Mucosa of rectum (tissue), 2 donors: ENCODE measurements at regions not wholly inside any gene's neighbourhood (a gene's known extent, or its start where the extent isn't known, plus 50 kb on each side); places are given as distances from the start of the nearest gene placed in this dataset.

Source experiments
- H3K27ac ChIP-seq, 2 donors: one replicate each; pipeline ENCODE4 v1.7.0; 2013; ENCODE audit warnings: inconsistent platforms in 2 of 2, low read depth in 2 of 2, low read length in 2 of 2
- H3K27me3 ChIP-seq, 2 donors: one replicate each; pipeline ENCODE4 v1.7.0; 2013; ENCODE audit warnings: low read length in 2 of 2; ENCODE audit not compliant: control insufficient read depth in 2 of 2, insufficient read depth in 2 of 2
- H3K36me3 ChIP-seq, 2 donors: one replicate each; pipeline ENCODE4 v1.7.0; 2013; ENCODE audit warnings: low read length in 2 of 2; ENCODE audit not compliant: control insufficient read depth in 2 of 2, insufficient read depth in 2 of 2
- H3K4me1 ChIP-seq, 2 donors: one replicate each; pipeline ENCODE4 v1.7.0; 2013; ENCODE audit warnings: low read length in 2 of 2, mild to moderate bottlenecking in 1 of 2; ENCODE audit not compliant: control insufficient read depth in 2 of 2, insufficient read depth in 2 of 2
- H3K4me3 ChIP-seq, 2 donors: one replicate each; pipeline ENCODE4 v1.7.0; 2013; ENCODE audit warnings: low read length in 2 of 2
- H3K9ac ChIP-seq, 2 donors: one replicate each; pipeline ENCODE4 v1.7.0; 2013; ENCODE audit warnings: low read length in 2 of 2, low read depth in 1 of 2, mild to moderate bottlenecking in 1 of 2
- H3K9me3 ChIP-seq, 2 donors: one replicate each; pipeline ENCODE4 v1.7.0; 2013; ENCODE audit warnings: low read length in 2 of 2; ENCODE audit not compliant: control insufficient read depth in 2 of 2
- donor health status: healthy.
- donor health status: Normal muscosa, but diverticular disease.

DNA sequence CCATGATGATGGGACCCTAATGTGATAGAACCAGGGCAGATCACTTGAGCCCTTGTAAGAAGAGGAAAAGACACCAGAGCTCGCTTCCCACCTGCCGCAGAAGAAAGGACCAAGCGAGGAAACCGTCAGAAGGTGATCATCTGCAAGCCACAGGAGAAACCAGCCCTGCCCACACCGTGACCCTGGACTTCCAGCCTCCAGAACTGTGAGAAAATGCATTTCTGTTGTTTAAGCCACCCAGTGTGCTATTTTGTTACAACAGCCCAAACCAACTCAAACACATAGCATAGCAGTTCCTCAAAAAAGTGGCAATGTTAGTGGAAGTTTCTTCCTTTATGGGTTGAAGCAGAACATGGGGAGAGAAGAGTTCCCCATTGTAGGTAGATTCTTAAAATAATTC, 107.9 kb upstream of the BCL2L14 start:
- Histone ChIP-seq H3K9ac (no peak overlapping the region), H3K4me3 (no peak overlapping the region), H3K27me3 (no peaks in the 10 kb centered on the region), H3K4me1 (peaks cover 0 to 7% of the 10 kb centered on the region in 2 donors), H3K27ac (no peak overlapping the region), H3K9me3 (no peaks in the 10 kb centered on the region), H3K36me3 (no peaks in the 10 kb centered on the region)

DNA sequence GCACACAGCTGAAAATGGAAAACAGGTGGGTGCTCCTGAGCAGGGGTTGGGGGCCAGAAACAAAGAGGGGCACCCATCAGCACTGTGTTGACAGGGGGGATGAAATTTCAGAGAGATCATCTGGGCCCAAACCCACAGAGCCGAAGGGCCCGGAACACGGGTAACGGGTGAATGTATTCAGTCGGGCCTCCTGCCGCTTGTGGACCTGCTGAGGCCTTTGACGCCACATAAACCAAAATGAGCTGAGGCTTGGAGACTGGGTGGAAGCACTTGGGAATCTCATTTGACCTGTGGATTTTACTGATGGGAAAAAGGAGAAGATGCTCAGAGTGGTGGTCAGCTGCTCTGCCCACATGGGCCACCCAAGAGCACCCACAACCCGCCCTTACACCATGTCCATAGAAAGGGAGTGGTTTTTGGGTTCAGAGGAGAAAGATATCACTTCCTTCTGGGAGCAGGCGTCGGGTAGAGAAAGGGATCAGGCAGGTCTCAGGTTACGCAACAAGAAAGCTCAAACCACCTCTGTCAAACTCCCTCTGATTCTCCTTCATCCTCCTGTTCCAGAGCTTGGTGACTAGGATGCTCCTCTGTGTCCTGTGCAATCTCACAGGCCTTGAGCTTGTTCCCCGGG, 106.8 kb upstream of the BCL2L14 start:
- no peaks in the 10 kb centered on the region for H3K27me3 ChIP-seq
- H3K9ac ChIP-seq, result no peak overlapping the region
- no peaks in the 10 kb centered on the region for H3K36me3 ChIP-seq
- no peak overlapping the region for H3K4me3 ChIP-seq
- no peaks in the 10 kb centered on the region for H3K9me3 ChIP-seq
- H3K4me1 ChIP-seq, result peaks cover 0 to 3% of the 10 kb centered on the region in 2 donors
- H3K27ac ChIP-seq, result no peak overlapping the region

- no peaks in the 10 kb centered on the region for H3K9me3 ChIP-seq
- no peak overlapping the region for H3K4me3 ChIP-seq
- H3K36me3 ChIP-seq, result no peaks in the 10 kb centered on the region
- H3K4me1 ChIP-seq, result no peaks in the 10 kb centered on the region
- no peak overlapping the region for H3K27ac ChIP-seq
- no peak overlapping the region for H3K9ac ChIP-seq
- no peaks in the 10 kb centered on the region for H3K27me3 ChIP-seq
Observed at GRCh38 chr12:11965258-11965910, 105.4 kb upstream of the BCL2L14 start.

GRCh38 chr12:11967376-11968047, 103.2 kb upstream of the BCL2L14 start:
- Histone ChIP-seq H3K9me3 (no peaks in the 10 kb centered on the region), H3K27me3 (no peaks in the 10 kb centered on the region), H3K9ac (no peak overlapping the region), H3K36me3 (no peaks in the 10 kb centered on the region), H3K4me1 (no peaks in the 10 kb centered on the region), H3K27ac (no peak overlapping the region), H3K4me3 (no peak overlapping the region)

GRCh38 chr12:11968048-11968383, 102.7 kb upstream of the BCL2L14 start:
- no peaks in the 10 kb centered on the region for H3K36me3 ChIP-seq
- H3K27me3 ChIP-seq, result no peaks in the 10 kb centered on the region
- no peak overlapping the region for H3K9ac ChIP-seq
- no peaks in the 10 kb centered on the region for H3K4me1 ChIP-seq
- no peak overlapping the region for H3K4me3 ChIP-seq
- no peaks in the 10 kb centered on the region for H3K9me3 ChIP-seq
- H3K27ac ChIP-seq, result no peak overlapping the region

DNA sequence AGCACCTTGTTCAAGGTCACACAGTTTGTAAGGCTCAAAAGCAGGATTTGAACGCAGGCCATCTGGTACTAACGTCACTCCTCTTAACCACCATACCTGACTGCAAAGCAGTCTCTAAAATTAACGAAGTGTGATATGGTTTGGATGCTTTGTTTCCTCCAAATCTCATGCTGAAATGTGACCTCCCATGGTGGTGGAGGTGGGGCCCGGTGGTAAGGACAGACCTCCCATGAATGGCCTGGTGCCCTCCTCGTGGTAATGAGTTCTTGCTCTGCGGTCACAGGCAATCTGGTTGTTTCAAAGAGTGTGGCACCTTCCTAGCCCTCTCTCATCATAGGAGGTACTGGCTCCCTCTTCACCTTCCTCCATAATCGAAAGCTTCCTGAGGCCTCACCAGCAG, 102.2 kb upstream of the BCL2L14 start:
- Histone ChIP-seq H3K36me3 (no peaks in the 10 kb centered on the region), H3K9ac (no peak overlapping the region), H3K27ac (no peak overlapping the region), H3K9me3 (no peaks in the 10 kb centered on the region), H3K27me3 (no peaks in the 10 kb centered on the region), H3K4me1 (no peaks in the 10 kb centered on the region), H3K4me3 (no peak overlapping the region)

- Histone ChIP-seq H3K36me3 (no peaks in the 10 kb centered on the region), H3K9me3 (no peaks in the 10 kb centered on the region), H3K4me3 (no peak overlapping the region), H3K27ac (no peak overlapping the region), H3K4me1 (no peaks in the 10 kb centered on the region), H3K9ac (no peak overlapping the region), H3K27me3 (no peaks in the 10 kb centered on the region)
Observed at GRCh38 chr12:11969437-11970154, 101.1 kb upstream of the BCL2L14 start.

- Histone ChIP-seq H3K27me3 (no peaks in the 10 kb centered on the region), H3K9me3 (no peaks in the 10 kb centered on the region)
Observed at GRCh38 chr12:11970155-11970520, 100.6 kb upstream of the BCL2L14 start.

GRCh38 chr12:11973396-11973795, 97.3 kb upstream of the BCL2L14 start:
- Histone ChIP-seq H3K27me3 (no peaks in the 10 kb centered on the region), H3K27ac (no peak overlapping the region), H3K4me3 (no peak overlapping the region), H3K36me3 (no peaks in the 10 kb centered on the region), H3K4me1 (no peaks in the 10 kb centered on the region), H3K9ac (no peak overlapping the region), H3K9me3 (no peaks in the 10 kb centered on the region)

More at GRCh38 chr12:11970155-11970520, 100.6 kb upstream of the BCL2L14 start:
- H3K4me1 ChIP-seq, result no peaks in the 10 kb centered on the region
- H3K9ac ChIP-seq, result no peak overlapping the region
- no peaks in the 10 kb centered on the region for H3K36me3 ChIP-seq
- H3K27ac ChIP-seq, result no peak overlapping the region
- H3K4me3 ChIP-seq, result no peak overlapping the region

DNA sequence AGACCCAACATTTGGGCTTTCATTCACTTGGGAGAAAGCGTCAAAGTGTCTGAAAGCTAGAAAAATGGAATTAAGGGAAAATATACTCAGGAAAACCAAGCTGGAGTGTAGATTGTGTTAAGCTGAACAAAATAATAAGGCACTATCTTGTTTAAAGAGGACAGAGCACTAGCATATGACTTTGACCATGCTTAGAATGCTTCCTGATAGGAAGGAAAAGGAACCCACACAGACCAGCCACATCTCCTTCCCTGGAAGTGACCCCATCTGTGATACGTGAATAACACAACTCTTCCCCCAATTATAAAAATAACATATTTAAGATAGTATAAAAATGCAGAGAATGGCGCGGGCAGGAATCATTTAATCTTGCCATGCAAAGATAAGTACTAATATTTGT, 94.7 kb upstream of the BCL2L14 start:
- Histone ChIP-seq H3K27ac (no peak overlapping the region), H3K36me3 (no peaks in the 10 kb centered on the region), H3K9me3 (no peaks in the 10 kb centered on the region)

More for the DNA sequence above, 94.7 kb upstream of the BCL2L14 start:
- no peaks in the 10 kb centered on the region for H3K4me1 ChIP-seq
- no peaks in the 10 kb centered on the region for H3K27me3 ChIP-seq
- no peak overlapping the region for H3K9ac ChIP-seq
- H3K4me3 ChIP-seq, result no peak overlapping the region
